ENCODE measurements at regions not wholly inside any gene's neighbourhood (a gene's known extent, or its start where the extent isn't known, plus 50 kb on each side); places are given as distances from the start of the nearest gene placed in this dataset.
"Not testable (repeated sequence)": the region's sequence is repeated elsewhere in the genome, so short reads cannot be mapped to it uniquely, and the experiment has no call there.

DNA sequence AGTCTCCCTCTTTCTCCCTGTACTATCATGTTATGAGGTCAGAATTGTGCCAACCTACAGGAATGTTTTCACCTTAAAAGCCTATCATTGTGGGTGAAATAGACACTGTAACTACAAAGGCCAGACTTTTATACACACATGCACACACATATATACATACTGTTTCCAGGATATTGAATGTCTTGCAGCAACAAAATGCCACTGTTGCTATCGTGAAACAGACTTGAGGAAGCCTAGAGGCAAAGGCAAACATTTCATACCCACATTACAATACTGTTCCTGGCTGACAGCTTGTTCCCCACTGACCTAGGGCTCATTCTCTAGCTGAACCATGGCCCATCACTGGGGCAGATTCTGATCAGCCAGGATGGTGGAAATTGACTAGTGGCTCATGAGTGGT, 125.1 kb upstream of the DUSP10 start:
- no peak overlapping the region for H3K27ac ChIP-seq
- TF ChIP-seq ZFX (IDR thresholded peaks at IDR 0.05), result no peak
- TF ChIP-seq, protein P1, sequence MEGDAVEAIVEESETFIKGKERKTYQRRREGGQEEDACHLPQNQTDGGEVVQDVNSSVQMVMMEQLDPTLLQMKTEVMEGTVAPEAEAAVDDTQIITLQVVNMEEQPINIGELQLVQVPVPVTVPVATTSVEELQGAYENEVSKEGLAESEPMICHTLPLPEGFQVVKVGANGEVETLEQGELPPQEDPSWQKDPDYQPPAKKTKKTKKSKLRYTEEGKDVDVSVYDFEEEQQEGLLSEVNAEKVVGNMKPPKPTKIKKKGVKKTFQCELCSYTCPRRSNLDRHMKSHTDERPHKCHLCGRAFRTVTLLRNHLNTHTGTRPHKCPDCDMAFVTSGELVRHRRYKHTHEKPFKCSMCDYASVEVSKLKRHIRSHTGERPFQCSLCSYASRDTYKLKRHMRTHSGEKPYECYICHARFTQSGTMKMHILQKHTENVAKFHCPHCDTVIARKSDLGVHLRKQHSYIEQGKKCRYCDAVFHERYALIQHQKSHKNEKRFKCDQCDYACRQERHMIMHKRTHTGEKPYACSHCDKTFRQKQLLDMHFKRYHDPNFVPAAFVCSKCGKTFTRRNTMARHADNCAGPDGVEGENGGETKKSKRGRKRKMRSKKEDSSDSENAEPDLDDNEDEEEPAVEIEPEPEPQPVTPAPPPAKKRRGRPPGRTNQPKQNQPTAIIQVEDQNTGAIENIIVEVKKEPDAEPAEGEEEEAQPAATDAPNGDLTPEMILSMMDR (conservative IDR thresholded peaks at IDR 0.05), result no peak

DNA sequence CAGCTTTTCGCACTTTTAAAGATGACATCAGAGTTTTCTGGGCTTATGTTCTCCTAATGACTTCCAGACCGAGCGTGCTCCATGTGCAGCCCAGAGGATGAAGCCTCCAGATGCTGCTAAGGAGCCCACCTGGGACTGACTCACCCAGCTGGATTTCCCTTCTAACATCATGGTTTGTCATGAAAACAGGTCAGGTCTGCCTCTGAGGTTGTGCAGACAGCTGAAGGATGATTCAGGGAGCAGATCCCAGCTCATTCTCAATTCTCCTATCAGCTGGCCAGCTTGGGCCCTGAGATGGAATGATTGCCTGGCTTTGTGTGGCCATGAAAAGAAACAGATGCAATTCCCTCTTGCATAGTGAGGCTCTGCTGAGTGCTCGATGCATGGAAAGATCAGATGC, 123.9 kb upstream of the DUSP10 start:
- no peak overlapping the region for H3K27ac ChIP-seq
- no peak for TF ChIP-seq ZFX (IDR thresholded peaks at IDR 0.05)
- TF ChIP-seq, protein P1 (conservative IDR thresholded peaks at IDR 0.05), result no peak

DNA sequence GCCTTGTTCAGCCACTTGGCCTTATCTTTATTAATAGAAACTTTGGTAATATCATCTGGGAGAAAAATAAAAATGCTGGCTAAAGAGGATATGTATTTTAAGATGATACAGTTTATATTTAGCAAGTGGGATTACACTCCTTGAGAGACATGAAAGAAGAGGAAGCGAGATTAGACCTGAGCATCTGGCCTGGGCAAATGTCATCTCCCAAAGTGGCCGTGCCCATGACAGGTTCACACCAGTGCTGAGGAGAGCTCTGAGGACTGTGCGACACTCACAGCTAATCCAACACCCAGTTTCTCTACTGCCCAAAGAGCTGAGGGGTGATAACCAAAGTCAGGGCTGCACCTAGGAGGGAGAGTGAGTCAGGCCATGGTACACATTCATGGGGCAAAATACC, 121.7 kb upstream of the DUSP10 start:
- no peak for TF ChIP-seq ZFX (IDR thresholded peaks at IDR 0.05)
- TF ChIP-seq, protein P1 (conservative IDR thresholded peaks at IDR 0.05), result no peak
- H3K27ac ChIP-seq, result no peak overlapping the region

GRCh38 chr1:221862971-221863370, 121.1 kb upstream of the DUSP10 start:
- TF ChIP-seq, protein P1 (conservative IDR thresholded peaks at IDR 0.05), result no peak
- TF ChIP-seq ZFX (IDR thresholded peaks at IDR 0.05), result no peak
- no peak overlapping the region for H3K27ac ChIP-seq

DNA sequence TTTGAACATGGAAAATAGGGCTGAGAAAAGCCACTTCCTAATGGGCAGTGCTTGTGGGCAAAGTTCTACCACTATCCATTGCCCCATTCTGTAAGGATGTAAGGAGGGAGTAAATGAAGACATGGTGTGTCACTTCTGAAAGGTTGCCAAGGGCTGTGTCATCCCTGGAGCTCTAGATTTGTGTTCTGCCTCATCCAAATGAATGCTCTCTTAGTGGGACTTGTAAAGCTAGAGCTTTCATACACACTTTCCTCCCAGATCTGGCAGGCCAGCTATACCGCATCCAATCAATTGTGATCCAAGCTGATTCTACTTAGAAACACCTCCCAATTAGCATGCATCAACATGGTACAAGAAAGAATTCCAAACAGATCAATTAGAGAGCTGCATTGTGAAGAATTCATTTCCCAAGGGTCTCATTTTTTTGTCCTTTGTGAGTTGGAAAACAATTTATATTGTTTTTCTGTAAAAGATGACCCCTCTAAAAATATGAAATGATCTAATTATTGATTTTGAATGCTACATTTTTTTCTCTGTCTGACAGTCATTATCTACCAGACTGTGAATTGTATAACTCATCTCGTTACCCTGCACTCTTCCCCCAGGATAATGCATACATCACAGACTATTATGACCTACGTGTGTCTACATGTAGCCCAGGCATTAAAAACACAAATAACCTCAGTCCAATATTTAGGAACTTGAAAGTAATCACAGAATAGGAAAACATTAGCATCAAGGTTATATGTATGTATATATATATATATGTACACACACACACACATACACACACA, 117.1 kb upstream of the DUSP10 start:
- TF ChIP-seq, protein P1 (conservative IDR thresholded peaks at IDR 0.05), result no peak
- TF ChIP-seq ZFX (IDR thresholded peaks at IDR 0.05), result no peak
- H3K27ac ChIP-seq, result no peak overlapping the region

GRCh38 chr1:221857094-221857444, 115.2 kb upstream of the DUSP10 start:
- TF ChIP-seq, protein P1 (conservative IDR thresholded peaks at IDR 0.05), result peak; percentile 71
- not testable (repeated sequence) for H3K27ac ChIP-seq

GRCh38 chr1:221856228-221857093, 114.6 kb upstream of the DUSP10 start:
- TF ChIP-seq ZFX (IDR thresholded peaks at IDR 0.05), result no peak
- TF ChIP-seq, protein P1 (conservative IDR thresholded peaks at IDR 0.05), result no peak
- H3K27ac ChIP-seq, result no peak overlapping the region

All from C4-2B (cell line).